Suprapubic skin (tissue), 4 donors: ENCODE measurements at regions not wholly inside any gene's neighbourhood (a gene's known extent, or its start where the extent isn't known, plus 50 kb on each side); places are given as distances from the start of the nearest gene placed in this dataset.

Experiments used
- DNase-seq, 2 donors: peaks; one replicate each; pipeline ENCODE4 v3.0.0-alpha.2; 2019; ENCODE audit warnings: low spot score in 2 of 2
- H3K27ac ChIP-seq: fragments of 200-600 bp; sonication (generic); one replicate; pipeline ENCODE4 v1.5.1; 2019
- H3K27me3 ChIP-seq: fragments of 200-600 bp; sonication (generic); one replicate; pipeline ENCODE4 v1.5.1; 2019
- H3K36me3 ChIP-seq: fragments of 200-600 bp; sonication (generic); one replicate; pipeline ENCODE4 v1.5.1; 2019
- H3K4me1 ChIP-seq: fragments of 200-600 bp; sonication (generic); one replicate; pipeline ENCODE4 v1.5.1; 2019
- H3K4me3 ChIP-seq: fragments of 200-600 bp; sonication (generic); one replicate; pipeline ENCODE4 v1.5.1; 2019; ENCODE audit warnings: mild to moderate bottlenecking
- H3K9me3 ChIP-seq: fragments of 200-600 bp; sonication (generic); one replicate; pipeline ENCODE4 v1.5.1; 2019
- EP300 ChIP-seq: sonication (generic); formaldehyde crosslinking; IDR thresholded peaks from one replicate; pipeline ENCODE4 v1.6.1; 2017; ENCODE audit warnings: antibody characterized with exemption
- POLR2A ChIP-seq, 2 donors: fragments of 450-650 bp; IDR thresholded peaks; one replicate each; pipeline ENCODE4 v1.6.1; 2017; ENCODE audit warnings: antibody characterized with exemption in 2 of 2, mild to moderate bottlenecking in 2 of 2, moderate library complexity in 2 of 2
- POLR2AphosphoS5 ChIP-seq, 3 donors: sonication (generic); formaldehyde crosslinking; IDR thresholded peaks; one replicate each; pipeline ENCODE4 v1.6.1; 2017; ENCODE audit warnings: antibody characterized with exemption in 3 of 3
- WGBS: methylation state at CpG from one replicate; pipeline ENCODE4 v1.1.5; 2018; 5-methylcytosine and 5-hydroxymethylcytosine counted together
- TF ChIP-seq, protein P1 (sequence below), 2 donors: fragments of 200-600 bp in 1 of 2; fragments of 450-650 bp in 1 of 2; sonication (generic) in 1 of 2; IDR thresholded peaks; one replicate each; pipeline ENCODE4 v1.5.1; 2016 to 2019; ENCODE audit warnings: antibody characterized with exemption in 2 of 2, mild to moderate bottlenecking in 1 of 2, moderate library complexity in 1 of 2

DNA sequence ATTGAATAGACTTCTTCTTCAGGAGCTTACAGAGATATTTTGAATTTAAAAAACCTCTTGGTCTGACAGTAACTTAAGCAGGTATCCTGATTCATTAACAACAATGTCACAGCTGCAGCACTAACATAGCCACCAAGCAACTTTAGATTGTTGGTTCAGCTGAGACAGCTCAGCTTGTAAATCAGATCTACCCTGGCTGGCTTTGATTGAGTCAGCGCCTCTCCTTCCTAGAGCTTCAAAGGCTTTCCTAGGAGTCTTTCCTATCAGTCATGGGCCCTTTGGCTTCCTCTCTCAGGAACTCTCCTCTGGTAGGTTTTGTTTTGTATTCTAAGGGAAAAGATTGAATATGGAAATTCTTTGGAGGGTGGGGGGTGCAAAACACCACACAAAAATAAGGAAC is 70.7 kb upstream of the STEAP4 start:
- Histone ChIP-seq H3K4me1 (no peaks in the 10 kb centered on the region), H3K36me3 (no peaks in the 10 kb centered on the region), H3K4me3 (no peak overlapping the region), H3K9me3 (no peaks in the 10 kb centered on the region), H3K27ac (no peak overlapping the region), H3K27me3 (no peaks in the 10 kb centered on the region)
- 53% methylated on average over 1 of the region's 1 CpG for WGBS
- TF ChIP-seq POLR2AphosphoS5 (IDR thresholded peaks at IDR 0.05) (no peak), EP300 (no peak), POLR2A (IDR thresholded peaks at IDR 0.05) (no peak)
- TF ChIP-seq, protein P1, sequence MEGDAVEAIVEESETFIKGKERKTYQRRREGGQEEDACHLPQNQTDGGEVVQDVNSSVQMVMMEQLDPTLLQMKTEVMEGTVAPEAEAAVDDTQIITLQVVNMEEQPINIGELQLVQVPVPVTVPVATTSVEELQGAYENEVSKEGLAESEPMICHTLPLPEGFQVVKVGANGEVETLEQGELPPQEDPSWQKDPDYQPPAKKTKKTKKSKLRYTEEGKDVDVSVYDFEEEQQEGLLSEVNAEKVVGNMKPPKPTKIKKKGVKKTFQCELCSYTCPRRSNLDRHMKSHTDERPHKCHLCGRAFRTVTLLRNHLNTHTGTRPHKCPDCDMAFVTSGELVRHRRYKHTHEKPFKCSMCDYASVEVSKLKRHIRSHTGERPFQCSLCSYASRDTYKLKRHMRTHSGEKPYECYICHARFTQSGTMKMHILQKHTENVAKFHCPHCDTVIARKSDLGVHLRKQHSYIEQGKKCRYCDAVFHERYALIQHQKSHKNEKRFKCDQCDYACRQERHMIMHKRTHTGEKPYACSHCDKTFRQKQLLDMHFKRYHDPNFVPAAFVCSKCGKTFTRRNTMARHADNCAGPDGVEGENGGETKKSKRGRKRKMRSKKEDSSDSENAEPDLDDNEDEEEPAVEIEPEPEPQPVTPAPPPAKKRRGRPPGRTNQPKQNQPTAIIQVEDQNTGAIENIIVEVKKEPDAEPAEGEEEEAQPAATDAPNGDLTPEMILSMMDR (IDR thresholded peaks at IDR 0.05), result no peak
- no peak for DNase-seq

DNA sequence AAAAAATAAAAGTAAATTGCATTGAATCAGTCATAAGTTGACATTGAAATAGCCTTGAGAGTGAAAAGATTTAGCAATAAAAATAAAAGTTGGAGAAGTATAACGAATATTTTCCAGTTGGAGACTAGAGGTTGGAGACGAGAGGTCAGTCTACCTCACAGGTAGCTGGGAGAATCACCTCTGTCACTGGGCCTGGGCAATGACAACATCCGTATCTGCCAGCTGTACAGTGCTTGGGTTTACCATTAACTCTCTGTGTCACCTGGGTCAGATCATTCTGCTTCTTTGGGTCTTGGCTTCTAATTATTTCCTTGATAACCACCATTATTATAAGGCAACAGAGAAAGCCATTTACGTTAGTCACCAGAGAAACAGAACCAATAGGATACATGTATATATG is 62.0 kb upstream of the STEAP4 start:
- H3K27ac ChIP-seq, result no peak overlapping the region
- no peaks in the 10 kb centered on the region for H3K36me3 ChIP-seq
- H3K4me1 ChIP-seq, result no peaks in the 10 kb centered on the region
- no peak for DNase-seq
- H3K4me3 ChIP-seq, result no peak overlapping the region
- H3K9me3 ChIP-seq, result no peaks in the 10 kb centered on the region
- WGBS, result 95% methylated on average over 4 of the region's 4 CpGs
- TF ChIP-seq POLR2A (IDR thresholded peaks at IDR 0.05) (no peak), EP300 (no peak), POLR2AphosphoS5 (IDR thresholded peaks at IDR 0.05) (no peak)
- TF ChIP-seq, protein P1 (IDR thresholded peaks at IDR 0.05), result no peak
- H3K27me3 ChIP-seq, result no peaks in the 10 kb centered on the region

DNA sequence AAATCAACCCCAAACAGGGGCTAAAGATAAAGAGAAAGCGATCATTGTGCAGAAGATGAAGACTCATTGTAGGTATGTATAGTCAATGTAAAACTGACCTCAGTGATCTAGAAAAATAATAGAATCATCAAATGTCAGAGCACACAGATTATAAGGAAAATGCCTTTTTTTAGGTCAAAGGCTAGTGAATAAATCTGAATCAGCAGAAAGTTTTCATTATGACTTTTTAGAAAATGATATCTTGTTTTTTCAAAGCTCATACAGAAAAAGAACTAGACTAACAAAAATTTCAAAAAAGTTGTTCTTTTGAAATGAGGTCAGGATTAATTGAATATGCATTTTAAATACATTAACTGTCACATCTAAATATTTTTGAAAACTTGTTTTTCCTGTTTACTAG is 60.2 kb upstream of the STEAP4 start:
- no peaks in the 10 kb centered on the region for H3K4me1 ChIP-seq
- no peaks in the 10 kb centered on the region for H3K36me3 ChIP-seq
- no peak overlapping the region for H3K27ac ChIP-seq
- H3K4me3 ChIP-seq, result no peak overlapping the region
- no peaks in the 10 kb centered on the region for H3K9me3 ChIP-seq
- DNase-seq, result no peak
- H3K27me3 ChIP-seq, result no peaks in the 10 kb centered on the region
- TF ChIP-seq POLR2AphosphoS5 (IDR thresholded peaks at IDR 0.05) (no peak), POLR2A (IDR thresholded peaks at IDR 0.05) (no peak), EP300 (no peak)
- TF ChIP-seq, protein P1 (IDR thresholded peaks at IDR 0.05), result no peak
- 93% methylated on average over 1 of the region's 1 CpG for WGBS

DNA sequence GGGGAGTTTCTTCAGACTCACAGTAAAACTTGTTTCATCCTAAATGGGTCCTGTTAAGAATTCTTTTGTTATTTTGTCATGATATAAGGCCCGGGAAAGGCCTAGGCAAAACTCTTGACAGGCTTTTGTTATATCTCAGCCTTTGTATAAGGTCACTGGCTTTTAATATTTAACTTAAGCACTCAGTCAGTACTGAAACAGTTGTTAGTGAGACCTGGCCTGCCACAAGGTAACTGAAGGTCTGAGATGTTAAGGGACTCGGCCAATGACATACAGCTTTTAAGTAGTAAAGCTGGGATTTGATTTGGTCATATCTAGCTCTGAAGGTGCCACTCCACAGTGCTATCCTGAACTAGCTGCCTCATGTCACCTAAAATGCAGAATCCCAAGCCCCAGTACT is 57.2 kb upstream of the STEAP4 start:
- Histone ChIP-seq H3K4me1 (no peaks in the 10 kb centered on the region), H3K36me3 (no peaks in the 10 kb centered on the region), H3K27me3 (no peaks in the 10 kb centered on the region), H3K9me3 (no peaks in the 10 kb centered on the region), H3K27ac (no peak overlapping the region), H3K4me3 (no peak overlapping the region)
- 84% methylated on average over 2 of the region's 2 CpGs for WGBS
- TF ChIP-seq, protein P1 (IDR thresholded peaks at IDR 0.05), result no peak
- TF ChIP-seq POLR2AphosphoS5 (IDR thresholded peaks at IDR 0.05) (no peak), EP300 (no peak), POLR2A (IDR thresholded peaks at IDR 0.05) (no peak)
- DNase-seq, result no peak

DNA sequence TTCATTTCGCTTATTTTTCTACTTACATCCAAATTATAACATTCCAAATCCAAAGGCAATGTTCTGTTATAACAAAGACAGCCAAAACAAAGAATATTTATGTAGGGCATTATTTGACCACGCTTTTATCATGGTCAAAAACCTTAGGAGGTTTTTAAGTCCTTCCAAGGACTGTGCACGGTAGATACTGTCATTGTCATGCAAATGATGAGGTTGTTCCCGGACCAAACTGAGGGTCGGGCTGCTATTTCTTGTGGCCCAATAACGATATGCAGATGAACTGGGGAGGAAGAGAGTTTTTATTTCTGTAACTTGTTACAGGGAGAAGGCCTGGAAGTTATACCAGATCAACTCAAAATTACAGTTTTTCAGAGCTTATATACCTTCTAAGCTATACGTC is 56.6 kb upstream of the STEAP4 start:
- WGBS, result 93% methylated on average over 7 of the region's 7 CpGs
- no peak for TF ChIP-seq EP300
- no peak for TF ChIP-seq POLR2AphosphoS5 (IDR thresholded peaks at IDR 0.05)
- TF ChIP-seq, protein P1 (IDR thresholded peaks at IDR 0.05), result no peak
- TF ChIP-seq POLR2A (IDR thresholded peaks at IDR 0.05), result no peak
- Histone ChIP-seq H3K27ac (no peak overlapping the region), H3K4me3 (no peak overlapping the region), H3K4me1 (no peaks in the 10 kb centered on the region), H3K27me3 (no peaks in the 10 kb centered on the region), H3K36me3 (no peaks in the 10 kb centered on the region), H3K9me3 (no peaks in the 10 kb centered on the region)
- DNase-seq, result no peak
